Fibroblast of skin of left quadriceps (primary cell): ENCODE measurements at regions not wholly inside any gene's neighbourhood (a gene's known extent, or its start where the extent isn't known, plus 50 kb on each side); places are given as distances from the start of the nearest gene placed in this dataset.

Source experiments
- DNase-seq, 2 experiments: peaks; one replicate each; pipeline ENCODE4 v3.0.0-alpha.2; 2013; ENCODE audit warnings: low read depth in 2 of 2

GRCh38 chr17:79153367-79154130 is 78.9 kb downstream of the ENGASE start:
- no peak for DNase-seq

GRCh38 chr17:79152636-79153035 is 78.0 kb downstream of the ENGASE start:
- DNase-seq: no peak

- no peak for DNase-seq
These were observed 77.5 kb downstream of the ENGASE start for GRCh38 chr17:79152110-79152509.

- DNase-seq: no peak
These were observed 76.2 kb downstream of the ENGASE start for GRCh38 chr17:79150799-79151198.

GRCh38 chr17:79150035-79150733 is 75.6 kb downstream of the ENGASE start:
- DNase-seq: no peak

- no peak for DNase-seq
These were observed 74.0 kb downstream of the ENGASE start for GRCh38 chr17:79148584-79148983.

- DNase-seq: no peak
These were observed 73.3 kb downstream of the ENGASE start for GRCh38 chr17:79147746-79148506.

- no peak for DNase-seq
These were observed 71.9 kb downstream of the ENGASE start for GRCh38 chr17:79146562-79146961.

GRCh38 chr17:79145548-79145947 is 70.9 kb downstream of the ENGASE start:
- DNase-seq: no peak

- DNase-seq: no peak
These were observed 69.5 kb downstream of the ENGASE start for GRCh38 chr17:79144133-79144532.

- DNase-seq: no peak
These were observed 67.8 kb downstream of the ENGASE start for GRCh38 chr17:79142375-79142774.

GRCh38 chr17:79141578-79142355 is 67.1 kb downstream of the ENGASE start:
- no peak for DNase-seq

GRCh38 chr17:79138826-79139225 is 64.2 kb downstream of the ENGASE start:
- DNase-seq: no peak

GRCh38 chr17:79137789-79138165 is 63.2 kb downstream of the ENGASE start:
- no peak for DNase-seq

- DNase-seq: no peak
These were observed 62.6 kb downstream of the ENGASE start for GRCh38 chr17:79137015-79137788.

GRCh38 chr17:79136596-79136995 is 62.0 kb downstream of the ENGASE start:
- DNase-seq: no peak
